ENCODE measurements at regions not wholly inside any gene's neighbourhood (a gene's known extent, or its start where the extent isn't known, plus 50 kb on each side); places are given as distances from the start of the nearest gene placed in this dataset.

DNA sequence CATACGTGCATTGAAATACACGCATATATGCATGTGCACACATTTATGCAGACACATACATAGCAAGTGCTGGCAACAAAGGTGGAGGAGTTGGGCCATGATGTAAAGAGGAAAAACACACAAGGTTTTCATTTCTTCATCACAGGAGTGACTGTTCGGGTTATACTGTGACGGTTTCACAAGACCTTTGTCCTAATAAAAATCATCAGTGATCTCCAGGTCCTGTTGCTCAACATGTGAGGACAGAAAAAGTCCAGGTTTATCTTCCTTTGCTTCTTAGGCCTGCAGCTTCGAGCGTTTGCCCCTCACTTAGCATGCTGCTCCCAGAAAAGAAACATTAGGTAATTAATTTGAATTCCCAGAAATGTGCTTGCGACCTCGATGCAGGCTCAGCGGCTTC lies 1260.0 kb upstream of the TMEM132C start:
- Histone ChIP-seq H3K9me3 (no peaks in the 10 kb centered on the region), H3K36me3 (no peaks in the 10 kb centered on the region), H3K27ac (no peak overlapping the region), H3K4me1 (ENCODE audit: control insufficient read depth in 1 of 2, low read depth in 2 of 2) (no peaks in the 10 kb centered on the region), H3K27me3 (replicated peaks; ENCODE audit: insufficient read depth) (no peaks in the 10 kb centered on the region), H3K4me3 (no peak overlapping the region)
- ATAC-seq (ENCODE audit: insufficient number of reproducible peaks, low FRiP score, low read depth) (no peak), DNase-seq (ENCODE audit: low spot score) (no peak)
- TF ChIP-seq, protein P1, sequence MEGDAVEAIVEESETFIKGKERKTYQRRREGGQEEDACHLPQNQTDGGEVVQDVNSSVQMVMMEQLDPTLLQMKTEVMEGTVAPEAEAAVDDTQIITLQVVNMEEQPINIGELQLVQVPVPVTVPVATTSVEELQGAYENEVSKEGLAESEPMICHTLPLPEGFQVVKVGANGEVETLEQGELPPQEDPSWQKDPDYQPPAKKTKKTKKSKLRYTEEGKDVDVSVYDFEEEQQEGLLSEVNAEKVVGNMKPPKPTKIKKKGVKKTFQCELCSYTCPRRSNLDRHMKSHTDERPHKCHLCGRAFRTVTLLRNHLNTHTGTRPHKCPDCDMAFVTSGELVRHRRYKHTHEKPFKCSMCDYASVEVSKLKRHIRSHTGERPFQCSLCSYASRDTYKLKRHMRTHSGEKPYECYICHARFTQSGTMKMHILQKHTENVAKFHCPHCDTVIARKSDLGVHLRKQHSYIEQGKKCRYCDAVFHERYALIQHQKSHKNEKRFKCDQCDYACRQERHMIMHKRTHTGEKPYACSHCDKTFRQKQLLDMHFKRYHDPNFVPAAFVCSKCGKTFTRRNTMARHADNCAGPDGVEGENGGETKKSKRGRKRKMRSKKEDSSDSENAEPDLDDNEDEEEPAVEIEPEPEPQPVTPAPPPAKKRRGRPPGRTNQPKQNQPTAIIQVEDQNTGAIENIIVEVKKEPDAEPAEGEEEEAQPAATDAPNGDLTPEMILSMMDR (IDR thresholded peaks at IDR 0.05), result no peak

DNA sequence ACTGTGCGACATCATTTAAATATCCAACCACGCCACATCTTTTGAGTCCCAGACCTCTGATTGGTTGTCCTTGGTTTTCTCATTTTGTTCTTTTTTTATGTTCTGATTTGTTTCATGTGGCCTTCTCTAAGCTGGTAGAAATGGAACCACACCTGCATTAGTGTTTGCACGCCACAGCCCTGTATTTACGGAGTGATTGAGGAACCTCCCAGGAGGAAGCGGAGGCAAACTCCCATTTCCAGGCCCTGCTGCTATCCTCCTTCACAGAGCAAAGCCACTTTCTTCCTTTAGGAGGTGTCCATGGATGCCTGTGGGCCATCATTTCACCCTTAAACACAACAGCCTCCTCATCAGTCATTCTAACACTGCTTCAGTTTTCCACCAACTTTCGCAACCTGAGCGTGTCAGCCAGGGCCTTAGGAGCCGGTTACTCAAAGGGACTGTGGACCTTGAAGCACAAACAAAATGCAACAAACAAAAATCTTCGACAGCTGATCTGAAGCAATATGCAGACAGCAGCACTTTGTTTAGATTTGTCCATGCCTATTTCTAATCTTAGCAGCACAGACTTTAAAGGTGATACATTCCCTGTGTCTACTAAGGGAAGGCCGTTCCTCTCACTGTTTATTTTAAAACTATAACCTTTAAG lies 1258.1 kb upstream of the TMEM132C start:
- no peaks in the 10 kb centered on the region for H3K4me1 ChIP-seq (ENCODE audit: control insufficient read depth in 1 of 2, low read depth in 2 of 2)
- no peak overlapping the region for H3K27ac ChIP-seq
- H3K4me3 ChIP-seq, result no peak overlapping the region
- H3K36me3 ChIP-seq, result no peaks in the 10 kb centered on the region
- ATAC-seq (ENCODE audit: insufficient number of reproducible peaks, low FRiP score, low read depth) (no peak), DNase-seq (ENCODE audit: low spot score) (no peak)
- H3K27me3 ChIP-seq (replicated peaks; ENCODE audit: insufficient read depth), result no peaks in the 10 kb centered on the region
- no peaks in the 10 kb centered on the region for H3K9me3 ChIP-seq
- TF ChIP-seq, protein P1 (IDR thresholded peaks at IDR 0.05), result no peak

DNA sequence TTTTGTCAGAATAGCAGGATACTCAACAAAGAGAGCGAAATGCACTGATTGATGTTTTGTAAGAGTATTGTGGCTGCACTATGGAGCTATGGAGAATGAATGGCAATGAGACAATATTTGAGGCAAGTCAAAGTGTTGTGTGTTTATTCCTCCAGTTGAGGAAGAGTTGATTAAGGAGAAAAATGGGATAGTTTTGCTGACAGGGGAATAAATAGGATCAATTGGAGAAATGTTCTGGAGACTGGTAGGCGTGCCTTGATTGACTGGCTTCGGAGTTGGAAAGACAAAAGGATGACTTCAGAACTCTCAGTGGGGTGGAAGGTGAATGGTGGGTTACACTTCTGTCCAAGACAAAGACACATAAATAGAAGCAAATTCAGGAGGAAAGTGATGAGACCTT lies 1254.9 kb upstream of the TMEM132C start:
- H3K36me3 ChIP-seq, result no peaks in the 10 kb centered on the region
- TF ChIP-seq, protein P1 (IDR thresholded peaks at IDR 0.05), result no peak
- DNase-seq (ENCODE audit: low spot score) (no peak), ATAC-seq (ENCODE audit: insufficient number of reproducible peaks, low FRiP score, low read depth) (no peak)
- no peaks in the 10 kb centered on the region for H3K4me1 ChIP-seq (ENCODE audit: control insufficient read depth in 1 of 2, low read depth in 2 of 2)
- no peaks in the 10 kb centered on the region for H3K27me3 ChIP-seq (replicated peaks; ENCODE audit: insufficient read depth)
- no peaks in the 10 kb centered on the region for H3K9me3 ChIP-seq
- no peak overlapping the region for H3K4me3 ChIP-seq
- no peak overlapping the region for H3K27ac ChIP-seq

DNA sequence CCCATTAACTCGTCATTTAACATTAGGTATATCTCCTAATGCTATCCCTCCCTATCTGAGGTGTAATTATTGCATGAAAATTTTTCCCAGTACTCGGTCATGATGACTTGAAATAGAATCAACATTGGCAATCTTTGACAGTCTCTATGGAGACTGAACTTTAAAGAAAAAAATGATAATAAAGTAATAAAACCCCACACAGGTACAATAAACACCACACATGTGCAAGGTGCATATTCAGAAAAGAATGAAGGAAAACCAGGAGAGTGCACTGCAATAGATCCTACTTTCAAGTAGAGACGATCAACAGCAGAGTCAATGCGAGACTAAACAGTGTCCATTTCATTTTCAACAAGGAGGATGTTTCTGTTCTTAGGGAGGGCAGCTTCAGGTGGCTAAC lies 1253.8 kb upstream of the TMEM132C start:
- Histone ChIP-seq H3K27ac (no peak overlapping the region), H3K4me3 (no peak overlapping the region), H3K4me1 (ENCODE audit: control insufficient read depth in 1 of 2, low read depth in 2 of 2) (no peaks in the 10 kb centered on the region), H3K27me3 (replicated peaks; ENCODE audit: insufficient read depth) (no peaks in the 10 kb centered on the region), H3K9me3 (no peaks in the 10 kb centered on the region), H3K36me3 (no peaks in the 10 kb centered on the region)
- ATAC-seq (ENCODE audit: insufficient number of reproducible peaks, low FRiP score, low read depth), result no peak
- TF ChIP-seq, protein P1 (IDR thresholded peaks at IDR 0.05), result no peak
- no peak for DNase-seq (ENCODE audit: low spot score)

DNA sequence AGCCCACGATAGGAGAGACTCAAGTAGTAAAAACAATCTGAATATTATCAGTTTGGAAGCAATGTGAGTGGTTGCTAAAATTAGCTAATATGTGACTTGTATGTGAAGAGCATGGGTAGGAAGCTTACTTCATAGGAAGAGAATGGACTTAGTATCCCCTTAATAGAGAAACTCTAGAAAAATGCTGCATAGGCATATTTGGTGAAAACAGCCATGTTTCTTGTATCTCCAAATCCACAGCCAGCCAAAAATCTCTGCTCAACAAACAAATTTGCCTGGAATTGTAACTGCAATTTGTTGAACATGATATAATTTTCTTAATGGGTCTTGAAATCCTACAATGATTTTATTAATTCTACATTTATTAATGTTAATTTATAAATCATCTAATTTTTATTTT lies 1252.9 kb upstream of the TMEM132C start:
- Histone ChIP-seq H3K4me3 (no peak overlapping the region), H3K27me3 (replicated peaks; ENCODE audit: insufficient read depth) (no peaks in the 10 kb centered on the region), H3K9me3 (no peaks in the 10 kb centered on the region), H3K27ac (no peak overlapping the region), H3K4me1 (ENCODE audit: control insufficient read depth in 1 of 2, low read depth in 2 of 2) (no peaks in the 10 kb centered on the region), H3K36me3 (no peaks in the 10 kb centered on the region)
- DNase-seq (ENCODE audit: low spot score) (no peak), ATAC-seq (ENCODE audit: insufficient number of reproducible peaks, low FRiP score, low read depth) (no peak)
- TF ChIP-seq, protein P1 (IDR thresholded peaks at IDR 0.05), result no peak
